ENCODE measurements at regions not wholly inside any gene's neighbourhood (a gene's known extent, or its start where the extent isn't known, plus 50 kb on each side); places are given as distances from the start of the nearest gene placed in this dataset.

DNA sequence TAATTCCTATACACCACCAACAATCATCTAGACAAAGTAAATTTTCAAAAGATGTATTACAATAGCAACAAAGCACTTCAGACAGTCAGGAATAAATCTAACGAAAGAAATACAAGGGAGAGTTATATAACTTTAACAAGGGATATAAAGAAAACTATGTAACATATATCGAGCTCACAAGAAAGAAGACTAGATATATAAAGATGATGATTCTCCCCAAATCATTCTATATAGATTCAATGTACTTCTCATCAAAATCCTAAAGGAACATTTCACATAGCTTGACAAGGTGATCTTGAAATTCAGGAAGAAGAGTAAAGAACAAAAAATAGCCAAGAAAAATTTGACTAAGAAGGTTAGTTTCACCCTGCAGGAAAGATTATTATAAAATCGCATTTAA is 179.4 kb downstream of the SP3 start:
- TF ChIP-seq, protein P1, sequence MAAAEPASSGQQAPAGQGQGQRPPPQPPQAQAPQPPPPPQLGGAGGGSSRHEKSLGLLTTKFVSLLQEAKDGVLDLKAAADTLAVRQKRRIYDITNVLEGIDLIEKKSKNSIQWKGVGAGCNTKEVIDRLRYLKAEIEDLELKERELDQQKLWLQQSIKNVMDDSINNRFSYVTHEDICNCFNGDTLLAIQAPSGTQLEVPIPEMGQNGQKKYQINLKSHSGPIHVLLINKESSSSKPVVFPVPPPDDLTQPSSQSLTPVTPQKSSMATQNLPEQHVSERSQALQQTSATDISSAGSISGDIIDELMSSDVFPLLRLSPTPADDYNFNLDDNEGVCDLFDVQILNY (CRISPR knock-in tag; IDR thresholded peaks at IDR 0.05): no peak
- TF ChIP-seq, protein P2, sequence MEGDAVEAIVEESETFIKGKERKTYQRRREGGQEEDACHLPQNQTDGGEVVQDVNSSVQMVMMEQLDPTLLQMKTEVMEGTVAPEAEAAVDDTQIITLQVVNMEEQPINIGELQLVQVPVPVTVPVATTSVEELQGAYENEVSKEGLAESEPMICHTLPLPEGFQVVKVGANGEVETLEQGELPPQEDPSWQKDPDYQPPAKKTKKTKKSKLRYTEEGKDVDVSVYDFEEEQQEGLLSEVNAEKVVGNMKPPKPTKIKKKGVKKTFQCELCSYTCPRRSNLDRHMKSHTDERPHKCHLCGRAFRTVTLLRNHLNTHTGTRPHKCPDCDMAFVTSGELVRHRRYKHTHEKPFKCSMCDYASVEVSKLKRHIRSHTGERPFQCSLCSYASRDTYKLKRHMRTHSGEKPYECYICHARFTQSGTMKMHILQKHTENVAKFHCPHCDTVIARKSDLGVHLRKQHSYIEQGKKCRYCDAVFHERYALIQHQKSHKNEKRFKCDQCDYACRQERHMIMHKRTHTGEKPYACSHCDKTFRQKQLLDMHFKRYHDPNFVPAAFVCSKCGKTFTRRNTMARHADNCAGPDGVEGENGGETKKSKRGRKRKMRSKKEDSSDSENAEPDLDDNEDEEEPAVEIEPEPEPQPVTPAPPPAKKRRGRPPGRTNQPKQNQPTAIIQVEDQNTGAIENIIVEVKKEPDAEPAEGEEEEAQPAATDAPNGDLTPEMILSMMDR (IDR thresholded peaks at IDR 0.05): no peak
- TF ChIP-seq CREB1 (CRISPR knock-in tag; IDR thresholded peaks at IDR 0.05) (no peak), TP53 (CRISPR knock-in tag; IDR thresholded peaks at IDR 0.05) (no peak)
- TF ChIP-seq, protein P3, sequence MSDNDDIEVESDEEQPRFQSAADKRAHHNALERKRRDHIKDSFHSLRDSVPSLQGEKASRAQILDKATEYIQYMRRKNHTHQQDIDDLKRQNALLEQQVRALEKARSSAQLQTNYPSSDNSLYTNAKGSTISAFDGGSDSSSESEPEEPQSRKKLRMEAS (CRISPR knock-in tag; IDR thresholded peaks at IDR 0.05): no peak

Data from WTC11 (cell line).